RCC 7860 (cell line): ENCODE measurements at regions not wholly inside any gene's neighbourhood (a gene's known extent, or its start where the extent isn't known, plus 50 kb on each side); places are given as distances from the start of the nearest gene placed in this dataset.

ENCODE experiments used
- DNase-seq: peaks from one replicate; pipeline ENCODE4 v3.0.0-alpha.2; 2015; ENCODE audit warnings: low spot score
- FAIRE-seq: peaks from 2 replicates; lab custom pipeline; 2012; peaks lifted over from hg19 to GRCh38; lab: Jason Lieb, UNC

- FAIRE-seq = no peak
- no peak for DNase-seq
Observed at GRCh38 chr11:109914038-109914437, 179.2 kb upstream of the ZC3H12C start.

DNA sequence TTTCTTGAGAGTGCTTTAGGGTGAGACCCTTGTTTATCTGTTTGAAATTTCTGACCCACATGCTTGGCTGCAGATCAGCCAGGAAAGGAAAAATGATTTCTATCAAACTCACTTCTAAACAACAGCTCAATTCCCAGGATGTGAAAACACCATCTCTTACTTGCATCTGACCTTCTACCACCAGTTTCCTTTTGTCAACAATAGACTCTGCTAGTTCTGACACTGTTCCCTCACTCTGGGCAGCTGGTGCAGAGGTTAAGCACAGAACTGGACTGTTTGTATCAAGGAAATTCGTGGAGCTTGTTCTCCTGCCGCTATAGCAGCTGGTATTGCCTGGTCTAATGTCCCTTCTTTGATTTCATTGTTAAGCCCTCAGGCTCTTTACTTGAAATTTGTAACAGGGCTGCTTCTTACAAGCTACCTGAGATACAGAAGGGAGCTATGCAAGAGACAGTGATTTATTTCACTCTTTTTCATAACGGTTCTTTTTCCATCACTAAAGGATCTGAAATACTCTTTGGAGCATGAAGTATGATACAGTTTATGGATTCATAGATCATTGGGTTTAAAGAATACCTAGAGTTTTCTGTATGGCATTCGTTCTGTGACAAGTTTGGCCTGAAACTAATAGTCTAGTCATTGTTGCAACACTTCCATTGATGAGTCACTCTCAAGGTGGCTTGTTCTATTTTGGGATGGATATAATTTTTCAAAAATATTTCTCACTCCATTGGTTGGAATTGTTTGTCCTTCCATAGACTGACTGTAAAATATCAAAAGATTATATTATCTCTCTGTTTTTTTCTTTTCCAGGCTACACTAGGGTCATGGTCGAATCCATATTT lies 178.2 kb upstream of the ZC3H12C start:
- DNase-seq (no peak), FAIRE-seq (no peak)

DNA sequence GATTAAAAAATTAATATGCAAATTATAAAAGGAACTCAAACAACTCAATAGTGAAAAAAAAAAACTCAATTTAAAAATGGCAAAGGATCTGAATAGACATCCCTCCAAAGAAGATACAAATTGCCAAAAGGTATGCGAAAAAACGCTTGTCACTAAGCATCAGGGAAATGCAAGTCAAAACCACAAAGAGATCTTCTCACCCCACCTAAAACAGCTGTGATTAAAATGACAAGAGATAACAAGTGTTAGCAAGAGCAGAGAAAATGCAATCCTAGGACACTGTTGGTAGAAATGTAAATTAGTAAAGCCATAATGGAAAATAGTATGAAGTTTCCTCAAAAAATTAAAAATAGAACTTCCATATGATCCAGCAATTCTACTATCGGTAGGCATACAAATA lies 166.3 kb upstream of the ZC3H12C start:
- no peak for FAIRE-seq

GRCh38 chr11:109929308-109929707 lies 163.9 kb upstream of the ZC3H12C start:
- no peak for DNase-seq
- no peak for FAIRE-seq

More for the DNA sequence above, 166.3 kb upstream of the ZC3H12C start:
- no peak for DNase-seq

- FAIRE-seq (peak; percentile 69), DNase-seq (peak; percentile 48)
Observed at GRCh38 chr11:109933126-109933525, 160.1 kb upstream of the ZC3H12C start.

DNA sequence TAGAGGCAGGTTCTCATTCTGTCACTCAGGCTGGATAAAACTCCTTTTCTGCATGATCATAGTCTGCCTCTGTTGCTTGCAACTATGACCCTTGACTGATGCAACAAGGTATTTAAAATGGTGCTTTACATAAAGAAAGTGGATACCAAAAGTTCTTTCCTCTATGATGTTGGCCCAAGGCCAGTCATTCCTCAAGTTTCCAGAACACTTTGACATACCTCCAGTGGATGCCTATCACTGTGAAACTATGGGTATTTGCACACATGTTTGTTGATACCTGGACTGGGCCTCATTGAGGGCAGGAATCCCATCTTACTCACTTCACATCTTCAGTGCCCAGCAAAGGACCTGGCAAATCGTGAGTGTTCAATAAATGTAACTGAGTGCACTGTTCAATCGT lies 159.0 kb upstream of the ZC3H12C start:
- FAIRE-seq (no peak), DNase-seq (no peak)

DNA sequence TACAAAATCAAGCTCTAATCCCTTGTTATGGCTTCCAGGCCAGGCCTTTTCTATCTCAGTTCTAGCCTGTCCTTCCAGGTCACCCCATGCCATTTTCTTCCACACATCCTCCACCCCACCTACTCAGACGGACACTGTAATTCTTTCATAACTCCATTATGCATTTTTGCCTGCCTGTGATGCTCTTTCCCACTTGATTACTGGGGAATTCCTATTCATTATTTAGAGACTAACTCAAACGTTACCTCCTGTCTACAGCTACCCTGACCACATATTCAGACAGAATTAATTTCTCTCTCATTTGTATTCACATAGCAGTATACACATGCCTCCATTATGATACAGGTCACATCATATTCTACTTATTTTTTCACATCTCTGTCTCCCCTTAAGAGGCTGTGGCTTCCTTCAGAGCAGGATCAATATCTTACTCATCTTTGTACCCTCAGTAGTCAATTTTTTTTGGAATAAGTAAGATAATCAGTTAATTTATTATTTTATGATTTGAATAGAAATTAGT lies 156.5 kb upstream of the ZC3H12C start:
- no peak for DNase-seq
- no peak for FAIRE-seq

DNA sequence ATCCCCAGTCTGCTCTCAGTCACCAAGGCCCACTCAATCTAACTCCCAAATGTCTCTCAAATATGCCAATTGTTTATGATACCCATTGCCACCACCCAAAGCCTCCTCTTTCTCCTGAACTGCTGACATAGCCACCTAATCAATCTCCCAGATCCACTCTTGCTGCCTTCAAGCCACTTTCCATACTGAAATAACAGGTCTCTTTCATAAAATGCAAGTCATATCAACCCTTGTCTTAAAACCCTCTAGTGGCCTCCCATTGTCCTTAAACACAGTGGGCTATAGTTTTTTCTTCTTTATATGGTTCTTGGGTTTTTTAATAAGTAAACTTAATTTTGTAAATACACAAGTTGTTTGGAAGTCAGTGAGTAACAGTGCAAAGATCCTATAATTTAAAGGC lies 155.2 kb upstream of the ZC3H12C start:
- FAIRE-seq (no peak), DNase-seq (no peak)

DNA sequence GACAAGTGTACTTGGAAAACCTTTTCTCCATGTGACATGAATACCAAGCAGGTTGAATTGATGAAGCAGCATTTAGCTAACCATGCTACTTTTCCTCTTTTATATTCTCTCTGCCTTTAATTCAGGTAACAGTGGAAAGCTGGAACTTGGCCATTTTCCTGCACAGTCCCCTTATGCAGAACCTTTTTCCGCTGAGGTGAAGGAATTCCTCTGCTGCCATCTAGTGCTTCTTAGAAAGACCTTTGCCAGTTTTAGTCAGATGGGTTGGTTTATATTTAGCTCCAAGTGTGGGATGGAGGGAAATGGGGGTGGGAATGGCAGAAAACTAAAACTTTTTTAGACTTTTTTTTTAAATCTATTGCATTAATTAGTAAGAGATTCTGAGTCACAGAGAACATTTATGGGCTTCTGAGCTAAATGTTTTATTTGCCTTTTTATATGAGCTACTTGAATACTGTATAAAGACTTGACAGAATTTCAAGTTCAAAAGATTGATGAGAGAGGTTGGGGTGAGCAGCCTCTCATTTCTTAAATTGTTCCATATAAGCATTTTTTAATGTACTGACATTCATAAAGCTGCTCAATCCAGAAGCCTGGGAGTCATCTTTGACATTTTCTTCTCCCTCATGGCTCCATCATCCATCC lies 153.9 kb upstream of the ZC3H12C start:
- FAIRE-seq = peak; percentile 76
- peak; percentile 66 for DNase-seq

- DNase-seq (peak; percentile 87), FAIRE-seq (peak; percentile 72)
Observed at GRCh38 chr11:109940816-109941215, 152.4 kb upstream of the ZC3H12C start.

- DNase-seq (no peak), FAIRE-seq (no peak)
Observed at GRCh38 chr11:109945626-109946321, 147.4 kb upstream of the ZC3H12C start.

DNA sequence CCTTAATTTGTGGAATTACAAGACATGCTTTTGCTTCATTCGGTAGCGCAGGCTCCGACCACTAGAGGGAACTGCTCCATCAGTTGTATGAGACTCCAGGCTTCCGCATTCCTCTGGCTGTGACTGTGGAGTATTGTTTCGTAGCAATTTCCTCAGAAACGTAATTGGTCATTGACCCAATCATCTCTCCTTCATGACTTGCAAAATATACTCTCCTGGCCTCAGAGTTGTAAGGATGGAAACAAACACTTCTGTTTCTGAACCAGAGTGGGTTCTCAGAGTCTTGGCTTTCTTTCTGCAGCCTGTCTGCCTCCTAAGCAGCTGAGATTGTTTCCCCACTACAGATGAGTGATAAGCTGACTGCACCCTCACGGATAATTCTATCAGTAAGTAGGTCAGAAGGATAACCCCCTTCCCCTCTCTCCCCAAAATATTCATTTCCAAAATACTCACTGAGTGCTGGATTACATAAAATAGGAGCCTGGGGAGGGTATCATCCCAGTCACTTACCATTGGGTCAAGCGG lies 146.8 kb upstream of the ZC3H12C start:
- DNase-seq = peak; percentile 82
- FAIRE-seq = peak; percentile 71

GRCh38 chr11:109954534-109954933 lies 138.7 kb upstream of the ZC3H12C start:
- no peak for DNase-seq
- no peak for FAIRE-seq

DNA sequence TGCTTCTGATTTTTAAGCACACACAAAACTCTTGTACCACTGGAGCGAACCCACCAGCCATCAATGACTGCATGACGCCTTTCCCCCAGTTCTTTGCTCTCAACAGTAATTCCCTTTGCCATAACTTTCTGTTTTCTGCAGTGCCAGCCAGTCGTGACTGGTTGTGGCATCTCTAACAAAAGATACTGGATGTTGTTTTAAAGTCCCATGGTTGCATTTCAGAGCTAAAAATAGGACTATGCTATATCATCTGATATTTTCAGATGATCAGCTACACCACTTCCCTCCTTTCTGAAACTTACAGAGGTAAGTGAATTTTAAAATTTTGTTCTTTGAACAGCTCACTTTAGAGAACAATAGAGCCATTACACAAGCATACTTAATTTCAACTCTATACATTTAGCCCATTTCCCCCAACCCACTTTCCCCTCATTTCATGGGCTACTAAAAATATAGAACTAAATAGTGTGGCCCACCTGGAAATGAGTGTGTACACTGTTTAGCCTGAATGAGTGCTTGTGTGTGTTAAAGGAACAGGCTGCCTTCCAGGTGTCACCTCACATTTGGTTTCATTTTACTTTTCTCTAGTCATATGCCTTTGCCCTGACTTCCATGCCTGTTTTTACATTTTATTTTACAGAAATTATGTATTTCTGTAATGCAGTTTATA lies 136.9 kb upstream of the ZC3H12C start:
- FAIRE-seq = no peak
- DNase-seq = no peak

- DNase-seq (no peak), FAIRE-seq (no peak)
Observed at GRCh38 chr11:109957000-109957399, 136.2 kb upstream of the ZC3H12C start.

DNA sequence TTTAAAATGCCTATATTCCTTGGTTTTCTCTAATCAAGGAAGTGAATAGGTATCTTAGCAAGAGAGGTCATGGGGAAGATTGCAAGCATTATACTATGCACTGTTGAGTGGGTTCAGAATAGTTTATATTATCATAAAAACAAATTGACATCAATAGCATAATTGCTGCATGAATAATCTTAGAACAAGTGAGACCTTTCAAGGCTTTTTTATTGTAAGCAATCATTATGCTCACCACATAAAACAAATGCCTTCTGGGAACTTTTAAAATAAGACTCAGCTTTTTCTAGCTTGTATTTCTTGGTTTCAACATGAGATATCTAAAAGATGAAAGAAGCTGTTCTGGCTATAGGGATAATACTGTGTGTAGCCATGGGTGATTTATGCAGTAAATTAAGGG lies 135.6 kb upstream of the ZC3H12C start:
- no peak for DNase-seq
- FAIRE-seq = no peak

DNA sequence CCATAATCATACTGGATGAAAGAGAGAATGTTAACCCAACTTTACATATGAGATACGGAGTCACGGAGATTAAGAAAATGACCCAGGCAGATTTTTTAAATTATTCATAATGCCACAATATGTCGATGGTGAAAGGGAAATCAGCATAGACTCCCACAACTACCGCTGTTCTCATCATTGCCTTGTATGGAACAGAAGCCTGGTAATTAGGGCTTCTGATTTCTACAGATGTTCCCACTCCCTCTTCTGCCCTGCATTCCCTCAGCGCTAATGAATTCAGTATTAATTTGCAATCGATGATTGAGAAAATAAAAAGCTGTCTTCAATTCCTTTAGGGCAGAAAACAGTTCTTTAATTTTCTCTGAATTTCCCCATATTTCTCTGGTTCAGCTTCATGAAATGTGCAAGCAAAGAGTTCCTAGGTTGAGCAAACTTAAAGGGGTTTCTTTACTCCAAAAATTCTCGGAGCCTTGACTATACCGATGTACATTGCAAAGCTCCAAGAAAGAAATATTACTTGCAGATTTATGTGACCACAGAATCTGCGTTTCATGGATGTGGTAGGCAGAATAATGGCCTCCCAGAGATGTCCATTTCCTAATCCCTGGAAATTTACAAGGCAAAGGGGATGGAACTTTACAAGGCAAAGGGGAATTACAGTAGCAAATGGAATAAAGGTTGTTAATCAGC lies 134.9 kb upstream of the ZC3H12C start:
- DNase-seq (no peak), FAIRE-seq (no peak)

DNA sequence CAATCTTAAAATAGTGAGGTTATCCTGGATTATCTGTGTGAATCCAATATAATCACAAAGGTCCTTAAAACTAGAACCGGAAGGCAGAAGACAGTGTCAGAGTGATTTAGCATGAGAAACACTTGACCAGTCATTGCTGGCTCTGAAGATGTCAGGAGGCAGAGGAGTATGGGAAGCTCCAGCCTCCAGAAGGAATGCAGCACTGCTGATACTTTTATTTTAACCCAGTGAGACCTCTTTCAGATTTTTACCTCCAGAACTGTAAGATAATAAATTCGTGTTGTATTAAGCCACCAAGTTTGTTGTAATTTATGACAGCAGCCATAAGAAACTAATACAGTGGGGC lies 134.4 kb upstream of the ZC3H12C start:
- no peak for FAIRE-seq

DNA sequence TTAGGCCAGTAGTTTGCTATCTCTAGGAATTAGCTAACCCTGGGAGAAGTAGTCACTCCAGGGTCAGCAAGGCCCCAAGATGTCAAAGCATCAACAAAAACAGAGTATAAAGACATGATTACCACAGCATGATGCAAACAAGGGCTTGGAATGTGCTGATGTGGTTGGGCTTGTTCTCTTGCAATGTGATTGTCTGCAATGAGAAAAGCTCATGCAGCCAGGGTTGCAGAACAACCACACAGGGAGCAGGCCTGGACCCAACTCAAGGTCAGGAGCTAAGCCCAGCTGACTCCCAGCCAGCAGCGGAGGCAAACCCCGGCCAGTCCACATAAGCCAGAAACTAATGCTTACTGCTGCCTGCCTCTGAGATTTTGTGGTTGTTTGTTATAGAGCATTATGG lies 132.4 kb upstream of the ZC3H12C start:
- FAIRE-seq (no peak), DNase-seq (no peak)

More for the DNA sequence above, 134.4 kb upstream of the ZC3H12C start:
- DNase-seq = no peak

DNA sequence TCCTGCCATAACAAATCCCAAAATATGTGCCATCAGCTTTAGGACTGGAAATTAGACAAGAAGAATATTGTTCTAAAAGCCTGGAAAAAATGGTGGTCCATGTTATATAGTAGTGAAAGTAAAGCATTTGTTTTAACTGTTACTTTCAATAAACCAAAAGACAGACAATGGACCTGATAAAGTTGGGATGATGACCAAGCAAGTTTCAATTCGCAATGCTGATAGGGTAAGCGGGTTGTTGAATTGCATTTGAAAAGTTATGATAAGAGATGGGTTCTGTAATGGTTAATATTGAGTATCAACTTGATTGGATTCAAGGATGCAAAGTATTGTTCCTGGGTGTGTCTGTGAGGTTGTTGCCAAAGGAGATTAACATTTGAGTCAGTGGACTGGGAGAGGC lies 131.9 kb upstream of the ZC3H12C start:
- FAIRE-seq = no peak
- no peak for DNase-seq
